ENCODE measurements at regions not wholly inside any gene's neighbourhood (a gene's known extent, or its start where the extent isn't known, plus 50 kb on each side); places are given as distances from the start of the nearest gene placed in this dataset.
A peak's percentile ranks its signal among the peaks of the same experiment; 100 is the strongest.

- in situ Hi-C loops (cut with MboI; ENCODE audit: low sequenced_read_pairs, unreplicated experiment): no loop called here
- no peak for TF ChIP-seq CTCF (IDR thresholded peaks at IDR 0.05; ENCODE audit: borderline replicate concordance, control extremely low read depth, extremely low read depth, insufficient read depth, missing control alignments)
- no peak for DNase-seq (ENCODE audit: low spot score)
Measured at GRCh38 chrX:45771114-45771513, 570.4 kb upstream of the DIPK2B start.

GRCh38 chrX:45769761-45770582 is 569.3 kb upstream of the DIPK2B start:
- DNase-seq (ENCODE audit: low spot score): peak; percentile 65
- no peak for TF ChIP-seq CTCF (IDR thresholded peaks at IDR 0.05; ENCODE audit: borderline replicate concordance, control extremely low read depth, extremely low read depth, insufficient read depth, missing control alignments)
- in situ Hi-C loops (cut with MboI; ENCODE audit: low sequenced_read_pairs, unreplicated experiment): no loop called here

GRCh38 chrX:45768666-45769236 is 568.1 kb upstream of the DIPK2B start:
- no peak for TF ChIP-seq CTCF (IDR thresholded peaks at IDR 0.05; ENCODE audit: borderline replicate concordance, control extremely low read depth, extremely low read depth, insufficient read depth, missing control alignments)
- in situ Hi-C loops (cut with MboI; ENCODE audit: low sequenced_read_pairs, unreplicated experiment): no loop called here
- DNase-seq (ENCODE audit: low spot score): no peak

GRCh38 chrX:45766981-45767501 is 566.4 kb upstream of the DIPK2B start:
- in situ Hi-C loops (cut with MboI; ENCODE audit: low sequenced_read_pairs, unreplicated experiment): no loop called here
- no peak for TF ChIP-seq CTCF (IDR thresholded peaks at IDR 0.05; ENCODE audit: borderline replicate concordance, control extremely low read depth, extremely low read depth, insufficient read depth, missing control alignments)
- DNase-seq (ENCODE audit: low spot score): peak; percentile 21

GRCh38 chrX:45765767-45766166 is 565.1 kb upstream of the DIPK2B start:
- DNase-seq (ENCODE audit: low spot score): no peak
- in situ Hi-C loops (cut with MboI; ENCODE audit: low sequenced_read_pairs, unreplicated experiment): no loop called here
- no peak for TF ChIP-seq CTCF (IDR thresholded peaks at IDR 0.05; ENCODE audit: borderline replicate concordance, control extremely low read depth, extremely low read depth, insufficient read depth, missing control alignments)

GRCh38 chrX:45765281-45765680 is 564.6 kb upstream of the DIPK2B start:
- in situ Hi-C loops (cut with MboI; ENCODE audit: low sequenced_read_pairs, unreplicated experiment): no loop called here
- no peak for DNase-seq (ENCODE audit: low spot score)
- no peak for TF ChIP-seq CTCF (IDR thresholded peaks at IDR 0.05; ENCODE audit: borderline replicate concordance, control extremely low read depth, extremely low read depth, insufficient read depth, missing control alignments)
